Neural progenitor cell (in vitro differentiated cells): ENCODE measurements at regions not wholly inside any gene's neighbourhood (a gene's known extent, or its start where the extent isn't known, plus 50 kb on each side); places are given as distances from the start of the nearest gene placed in this dataset.

ENCODE experiments used
- EZH2 ChIP-seq: fragments of 200-600 bp; sonication (generic); IDR thresholded peaks from 2 replicates; pipeline ENCODE4 v1.6.1; 2017; ENCODE audit warnings: antibody characterized with exemption, mild to moderate bottlenecking, moderate library complexity
- EZH2phosphoT487 ChIP-seq: fragments of 200-600 bp; sonication (generic); IDR thresholded peaks from 2 replicates; pipeline ENCODE4 v1.6.1; 2017; ENCODE audit warnings: antibody characterized with exemption
- TF ChIP-seq, protein P1 (sequence below): fragments of 200-600 bp; sonication (generic); IDR thresholded peaks from 2 replicates; pipeline ENCODE4 v1.5.1; 2017; ENCODE audit warnings: antibody characterized with exemption, mild to moderate bottlenecking

DNA sequence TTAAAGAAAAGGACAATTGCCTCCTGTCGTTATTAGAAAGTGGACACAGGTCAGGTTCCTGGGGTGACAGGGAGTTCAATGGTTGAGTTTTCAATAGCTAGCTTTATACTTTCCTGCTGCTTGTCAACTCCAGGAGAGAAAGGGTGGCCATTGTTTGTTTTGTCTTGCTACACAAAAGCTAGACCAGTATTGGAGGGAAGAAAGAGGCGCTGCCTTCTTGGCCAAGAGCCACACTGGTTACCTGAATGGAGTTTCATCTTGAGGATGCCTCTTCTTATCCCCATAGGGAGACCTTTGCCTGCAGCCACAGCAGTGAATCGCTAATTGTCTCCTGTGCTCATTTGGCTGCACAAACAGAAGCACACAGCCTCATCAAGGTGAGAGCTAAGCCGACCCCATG lies 279.4 kb upstream of the GRIA1 start:
- TF ChIP-seq, protein P1, sequence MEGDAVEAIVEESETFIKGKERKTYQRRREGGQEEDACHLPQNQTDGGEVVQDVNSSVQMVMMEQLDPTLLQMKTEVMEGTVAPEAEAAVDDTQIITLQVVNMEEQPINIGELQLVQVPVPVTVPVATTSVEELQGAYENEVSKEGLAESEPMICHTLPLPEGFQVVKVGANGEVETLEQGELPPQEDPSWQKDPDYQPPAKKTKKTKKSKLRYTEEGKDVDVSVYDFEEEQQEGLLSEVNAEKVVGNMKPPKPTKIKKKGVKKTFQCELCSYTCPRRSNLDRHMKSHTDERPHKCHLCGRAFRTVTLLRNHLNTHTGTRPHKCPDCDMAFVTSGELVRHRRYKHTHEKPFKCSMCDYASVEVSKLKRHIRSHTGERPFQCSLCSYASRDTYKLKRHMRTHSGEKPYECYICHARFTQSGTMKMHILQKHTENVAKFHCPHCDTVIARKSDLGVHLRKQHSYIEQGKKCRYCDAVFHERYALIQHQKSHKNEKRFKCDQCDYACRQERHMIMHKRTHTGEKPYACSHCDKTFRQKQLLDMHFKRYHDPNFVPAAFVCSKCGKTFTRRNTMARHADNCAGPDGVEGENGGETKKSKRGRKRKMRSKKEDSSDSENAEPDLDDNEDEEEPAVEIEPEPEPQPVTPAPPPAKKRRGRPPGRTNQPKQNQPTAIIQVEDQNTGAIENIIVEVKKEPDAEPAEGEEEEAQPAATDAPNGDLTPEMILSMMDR = no peak
- TF ChIP-seq EZH2 = no peak
- TF ChIP-seq EZH2phosphoT487 = peak; percentile 18
